Rectal smooth muscle tissue (tissue), 1 donor: ENCODE measurements at regions not wholly inside any gene's neighbourhood (a gene's known extent, or its start where the extent isn't known, plus 50 kb on each side); places are given as distances from the start of the nearest gene placed in this dataset.

ENCODE experiments used
- H3K27ac ChIP-seq: one replicate; pipeline ENCODE4 v1.7.0; 2013; ENCODE audit warnings: low read depth, low read length, inconsistent platforms
- H3K27me3 ChIP-seq: one replicate; pipeline ENCODE4 v1.7.0; 2013; ENCODE audit warnings: low read length; ENCODE audit not compliant: control insufficient read depth, insufficient read depth
- H3K36me3 ChIP-seq: one replicate; pipeline ENCODE4 v1.7.0; 2013; ENCODE audit warnings: low read length; ENCODE audit not compliant: control insufficient read depth, insufficient read depth
- H3K4me1 ChIP-seq: one replicate; pipeline ENCODE4 v1.7.0; 2013; ENCODE audit warnings: low read length; ENCODE audit not compliant: control insufficient read depth, insufficient read depth
- H3K4me3 ChIP-seq: one replicate; pipeline ENCODE4 v1.7.0; 2013; ENCODE audit warnings: low read length
- H3K9ac ChIP-seq: one replicate; pipeline ENCODE4 v1.7.0; 2013; ENCODE audit warnings: low read length

GRCh38 chr5:88944751-88945531, 62.0 kb upstream of the MEF2C start:
- Histone ChIP-seq H3K36me3 (no peaks in the 10 kb centered on the region), H3K27me3 (no peaks in the 10 kb centered on the region), H3K9ac (no peak overlapping the region), H3K4me3 (no peak overlapping the region), H3K27ac (no peak overlapping the region), H3K4me1 (peaks cover 8% of the 10 kb centered on the region)

GRCh38 chr5:88941581-88941980, 58.6 kb upstream of the MEF2C start:
- H3K4me3 ChIP-seq, result no peak overlapping the region
- H3K27me3 ChIP-seq, result no peaks in the 10 kb centered on the region
- no peaks in the 10 kb centered on the region for H3K36me3 ChIP-seq
- H3K27ac ChIP-seq, result no peak overlapping the region
- H3K9ac ChIP-seq, result no peak overlapping the region
- peaks cover 8% of the 10 kb centered on the region for H3K4me1 ChIP-seq

GRCh38 chr5:88940713-88941112, 57.7 kb upstream of the MEF2C start:
- Histone ChIP-seq H3K36me3 (no peaks in the 10 kb centered on the region), H3K4me1 (peaks cover 8% of the 10 kb centered on the region), H3K27me3 (no peaks in the 10 kb centered on the region), H3K9ac (no peak overlapping the region), H3K4me3 (no peak overlapping the region), H3K27ac (no peak overlapping the region)

GRCh38 chr5:88939300-88939699, 56.3 kb upstream of the MEF2C start:
- H3K36me3 ChIP-seq, result no peaks in the 10 kb centered on the region
- H3K27me3 ChIP-seq, result no peaks in the 10 kb centered on the region
- H3K27ac ChIP-seq, result no peak overlapping the region
- peaks cover 8% of the 10 kb centered on the region for H3K4me1 ChIP-seq
- no peak overlapping the region for H3K9ac ChIP-seq
- no peak overlapping the region for H3K4me3 ChIP-seq

GRCh38 chr5:88938488-88938887, 55.5 kb upstream of the MEF2C start:
- H3K4me1 ChIP-seq, result peaks cover 8% of the 10 kb centered on the region
- no peak overlapping the region for H3K27ac ChIP-seq
- H3K36me3 ChIP-seq, result no peaks in the 10 kb centered on the region
- H3K4me3 ChIP-seq, result no peak overlapping the region
- no peak overlapping the region for H3K9ac ChIP-seq
- no peaks in the 10 kb centered on the region for H3K27me3 ChIP-seq

GRCh38 chr5:88937406-88937805, 54.4 kb upstream of the MEF2C start:
- Histone ChIP-seq H3K4me1 (peaks cover 7% of the 10 kb centered on the region), H3K36me3 (no peaks in the 10 kb centered on the region), H3K27ac (no peak overlapping the region), H3K4me3 (no peak overlapping the region), H3K27me3 (no peaks in the 10 kb centered on the region), H3K9ac (no peak overlapping the region)

- Histone ChIP-seq H3K4me1 (no peaks in the 10 kb centered on the region), H3K27ac (no peak overlapping the region), H3K9ac (no peak overlapping the region), H3K27me3 (no peaks in the 10 kb centered on the region), H3K36me3 (no peaks in the 10 kb centered on the region), H3K4me3 (no peak overlapping the region)
These were observed 51.5 kb upstream of the MEF2C start for GRCh38 chr5:88934439-88934838.
